NOMO-1 (cell line): ENCODE measurements at regions not wholly inside any gene's neighbourhood (a gene's known extent, or its start where the extent isn't known, plus 50 kb on each side); places are given as distances from the start of the nearest gene placed in this dataset.

Experiments
- DNase-seq, 2 experiments: peaks; one replicate each; lab custom pipeline; 2025; ENCODE audit not compliant: unreplicated experiment in 2 of 2; lab: John Stamatoyannopoulos, UW

GRCh38 chr9:130755377-130756007, 61.9 kb downstream of the EXOSC2 start:
- no peak for DNase-seq

GRCh38 chr9:130756037-130756436, 62.5 kb downstream of the EXOSC2 start:
- DNase-seq: peak in 1 of 2 experiments; percentile 70

DNA sequence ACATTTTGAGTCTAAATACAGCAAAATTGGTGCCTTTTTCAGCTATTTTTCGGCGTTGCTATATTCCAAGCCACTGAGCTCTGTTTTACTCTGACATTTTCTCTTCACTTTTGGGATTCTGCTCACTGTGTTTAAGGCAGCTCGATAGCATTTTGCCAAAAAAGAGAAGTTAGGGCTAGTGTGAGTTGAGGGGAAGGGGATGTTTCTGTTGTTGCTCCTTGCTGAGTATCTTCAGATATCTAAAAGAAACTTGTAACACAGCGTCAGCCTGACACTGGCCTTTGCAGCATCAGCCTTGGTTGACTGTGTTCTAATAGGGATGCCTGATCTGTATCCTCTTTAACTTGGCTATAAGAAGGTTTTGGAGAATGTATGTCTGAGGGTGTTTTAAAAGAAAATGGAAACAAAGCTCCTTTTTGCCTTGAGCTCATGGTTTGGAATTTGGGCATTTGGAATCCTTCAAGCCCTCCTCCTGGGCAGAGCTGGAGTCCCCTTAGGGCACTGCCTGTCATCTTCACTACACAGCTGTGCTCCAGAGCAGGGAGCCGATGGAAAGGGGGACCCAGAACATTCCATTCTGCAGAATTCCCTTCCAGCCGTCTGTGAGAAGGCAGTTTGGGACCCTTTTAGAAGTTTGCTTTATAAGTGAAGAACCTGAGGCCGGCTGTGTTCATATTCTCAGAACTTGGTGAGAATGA, 63.0 kb downstream of the EXOSC2 start:
- DNase-seq: peak; percentile 37 to 44

DNA sequence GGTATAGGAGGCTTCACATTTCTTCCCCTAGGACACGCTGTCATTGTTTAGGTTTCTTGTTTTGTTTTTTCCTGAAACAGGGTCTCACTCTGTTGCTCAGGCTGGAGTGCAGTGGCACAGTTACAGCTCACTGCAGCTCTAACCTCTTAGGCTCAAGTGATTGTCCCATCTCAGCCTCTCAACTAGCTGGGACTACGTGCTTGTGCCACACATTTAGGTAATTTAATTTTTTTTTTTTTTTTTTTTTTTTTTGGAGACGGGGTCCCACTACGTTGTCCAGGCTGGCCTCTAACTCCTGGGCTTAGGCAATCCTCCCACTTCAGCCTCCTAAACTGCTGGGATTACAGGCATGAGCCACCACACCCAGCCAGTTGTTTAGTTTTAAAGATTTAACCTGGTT, 66.2 kb downstream of the EXOSC2 start:
- DNase-seq: no peak

- no peak for DNase-seq
These were observed 70.0 kb downstream of the EXOSC2 start for GRCh38 chr9:130763331-130764171.

DNA sequence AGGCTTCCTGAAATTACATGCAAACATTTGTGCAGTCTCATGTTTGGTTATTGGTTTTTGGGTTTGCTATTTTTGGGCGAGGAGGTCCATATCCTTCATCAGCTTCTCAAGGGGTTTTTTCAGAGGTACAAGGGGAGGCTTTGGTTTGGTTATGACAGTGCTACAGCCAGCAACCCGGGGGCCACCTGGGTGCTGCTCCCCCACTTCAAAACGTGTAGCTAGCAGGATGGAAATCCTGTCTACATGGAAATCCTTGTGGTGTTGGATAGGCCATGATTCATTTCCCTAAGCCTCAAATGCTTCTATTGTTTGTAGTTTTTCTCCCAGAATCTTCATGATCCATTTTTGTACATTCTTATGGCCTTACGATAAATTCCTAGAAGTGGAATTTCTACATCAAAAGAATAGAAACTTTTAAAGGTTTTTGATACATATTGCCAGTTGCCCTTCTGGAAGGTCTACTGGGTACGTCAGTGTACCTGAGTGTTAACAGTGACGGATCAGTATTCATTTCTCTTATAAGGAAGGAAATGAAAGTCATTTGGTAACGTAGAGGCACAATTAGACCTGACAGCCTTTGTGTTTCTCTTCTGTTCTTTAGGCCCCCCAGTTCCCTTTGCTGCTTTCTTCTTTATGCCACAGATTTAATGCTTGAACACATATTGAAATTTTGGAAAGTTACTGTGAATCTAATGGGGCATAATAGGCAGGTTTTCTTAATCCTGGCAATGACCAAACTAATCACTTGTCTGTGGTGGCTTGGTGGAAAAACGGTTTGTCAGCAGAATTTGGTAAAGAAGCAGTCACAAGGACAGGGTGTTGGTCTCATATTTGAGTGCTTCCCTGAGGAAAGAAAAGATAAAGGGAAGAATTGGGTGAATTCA, 69.7 kb upstream of the ABL1 start:
- peak in 1 of 2 experiments; percentile 15 for DNase-seq

GRCh38 chr9:130766021-130766926, 68.8 kb upstream of the ABL1 start:
- no peak for DNase-seq

DNA sequence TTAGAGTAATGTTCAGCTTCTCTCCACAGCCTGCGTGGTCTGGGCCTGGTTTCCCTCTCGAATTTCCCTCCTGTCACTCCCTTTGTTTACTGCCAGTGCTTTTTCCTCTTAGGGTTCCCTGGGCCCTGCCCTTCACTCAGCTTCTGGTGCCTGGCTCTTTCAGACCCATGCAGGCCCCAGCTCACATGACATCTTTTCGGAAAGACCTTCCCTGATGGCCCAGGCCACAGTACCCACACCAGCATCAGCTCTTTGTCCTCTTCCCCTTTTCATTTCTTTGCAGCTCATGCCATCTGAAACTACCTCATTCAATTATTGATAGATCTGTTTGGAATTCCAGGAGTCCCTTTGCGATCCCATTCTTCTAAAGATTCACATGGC, 68.1 kb upstream of the ABL1 start:
- no peak for DNase-seq

DNA sequence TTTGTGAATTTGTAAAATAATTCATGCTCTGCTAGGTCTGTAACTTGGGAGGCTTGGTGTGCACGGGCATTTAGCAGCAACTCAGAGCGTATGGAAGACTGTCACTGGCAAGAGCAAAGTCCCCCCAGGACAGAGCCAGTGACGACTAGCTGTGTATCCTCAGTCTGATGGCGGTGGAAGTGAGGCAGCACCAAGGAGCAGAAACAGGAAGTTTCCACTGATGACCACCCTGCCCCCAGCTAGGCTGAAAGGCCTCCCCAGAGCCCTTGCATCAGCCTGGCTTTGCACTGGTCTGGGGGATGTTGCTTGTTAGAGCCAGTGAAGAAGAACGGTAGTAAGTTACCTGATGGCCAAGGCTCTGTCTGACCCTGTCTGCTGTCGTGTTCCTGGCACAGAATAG, 66.8 kb upstream of the ABL1 start:
- DNase-seq: peak; percentile 67 to 76

DNA sequence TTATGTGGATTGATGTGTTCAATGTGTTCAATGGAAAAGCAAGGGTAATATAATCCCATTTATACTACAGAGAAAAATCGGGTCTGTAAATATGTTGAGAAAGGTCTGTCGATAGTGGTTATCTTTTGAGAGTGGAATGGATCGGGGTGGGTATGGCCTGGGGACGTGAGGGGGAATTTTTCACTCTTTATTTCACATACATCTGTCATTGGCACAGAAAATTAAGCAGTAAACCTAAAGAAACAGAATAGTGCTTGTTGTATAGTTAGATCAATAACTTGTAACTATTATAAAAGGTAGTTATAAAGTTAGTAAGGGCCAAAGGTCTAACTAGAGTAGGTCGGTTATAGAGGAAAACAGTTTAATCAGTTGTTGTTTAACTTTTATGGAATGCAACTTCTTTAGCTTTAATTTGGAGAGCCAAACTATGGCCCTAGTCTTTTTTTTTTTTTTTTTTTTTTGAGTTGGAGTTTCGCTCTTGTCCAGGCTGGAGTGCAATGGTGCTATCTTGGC, 66.1 kb upstream of the ABL1 start:
- DNase-seq: no peak

GRCh38 chr9:130770093-130770492, 65.0 kb upstream of the ABL1 start:
- no peak for DNase-seq

DNA sequence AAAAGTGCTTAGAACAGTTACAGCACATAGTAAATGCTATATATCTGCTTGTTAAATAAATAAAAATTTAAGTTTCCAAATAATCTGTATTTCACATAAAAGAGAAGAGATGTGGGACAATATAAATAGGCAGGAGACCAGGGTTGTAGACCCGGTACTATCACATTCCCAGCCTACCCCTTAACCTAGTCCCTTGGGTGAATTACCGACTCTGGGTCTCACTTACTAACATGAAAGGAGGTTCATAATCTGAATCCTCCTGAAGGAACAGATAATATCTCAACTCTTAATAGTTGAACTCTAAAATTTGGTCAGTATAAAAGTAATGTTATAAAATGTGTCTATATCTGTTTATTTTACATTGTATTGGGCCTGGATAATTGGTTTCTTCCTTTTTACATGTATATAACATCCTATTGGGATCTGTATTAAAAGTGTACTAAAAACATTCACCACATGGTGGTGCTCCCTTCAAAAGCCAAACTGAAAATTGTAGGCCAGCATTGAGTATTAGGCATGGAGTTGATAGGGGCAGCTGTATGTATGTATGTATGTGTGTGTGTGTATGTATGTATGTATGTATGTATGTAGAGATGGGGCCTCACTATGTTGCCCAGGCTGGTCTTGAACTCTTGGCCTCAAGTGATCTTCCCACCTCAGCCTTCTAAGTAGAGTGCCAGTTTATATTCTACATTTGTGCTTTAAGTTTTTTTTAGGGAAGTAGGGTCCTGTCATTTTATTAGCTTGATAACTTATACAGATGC, 64.2 kb upstream of the ABL1 start:
- DNase-seq: peak; percentile 56 to 58

DNA sequence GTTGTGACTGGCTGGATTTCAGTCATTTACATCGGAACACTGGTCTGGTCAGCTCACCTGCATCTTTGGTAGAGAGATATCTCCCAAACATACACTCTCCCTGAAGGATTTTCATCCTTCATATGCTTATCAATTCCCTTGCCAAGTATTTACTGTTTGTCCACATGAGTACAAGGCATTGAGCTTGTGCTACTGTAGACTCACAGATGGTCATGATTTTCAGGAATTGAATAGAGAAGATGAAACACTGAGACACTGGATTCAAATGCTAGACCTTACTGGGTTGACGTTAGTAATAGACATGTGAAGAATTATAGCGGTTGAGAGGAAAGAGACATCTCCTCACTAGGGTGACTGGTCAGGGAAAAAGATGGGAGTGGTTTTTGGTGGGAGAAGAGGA, 62.9 kb upstream of the ABL1 start:
- no peak for DNase-seq

- DNase-seq: no peak
These were observed 60.9 kb upstream of the ABL1 start for GRCh38 chr9:130774183-130774582.

DNA sequence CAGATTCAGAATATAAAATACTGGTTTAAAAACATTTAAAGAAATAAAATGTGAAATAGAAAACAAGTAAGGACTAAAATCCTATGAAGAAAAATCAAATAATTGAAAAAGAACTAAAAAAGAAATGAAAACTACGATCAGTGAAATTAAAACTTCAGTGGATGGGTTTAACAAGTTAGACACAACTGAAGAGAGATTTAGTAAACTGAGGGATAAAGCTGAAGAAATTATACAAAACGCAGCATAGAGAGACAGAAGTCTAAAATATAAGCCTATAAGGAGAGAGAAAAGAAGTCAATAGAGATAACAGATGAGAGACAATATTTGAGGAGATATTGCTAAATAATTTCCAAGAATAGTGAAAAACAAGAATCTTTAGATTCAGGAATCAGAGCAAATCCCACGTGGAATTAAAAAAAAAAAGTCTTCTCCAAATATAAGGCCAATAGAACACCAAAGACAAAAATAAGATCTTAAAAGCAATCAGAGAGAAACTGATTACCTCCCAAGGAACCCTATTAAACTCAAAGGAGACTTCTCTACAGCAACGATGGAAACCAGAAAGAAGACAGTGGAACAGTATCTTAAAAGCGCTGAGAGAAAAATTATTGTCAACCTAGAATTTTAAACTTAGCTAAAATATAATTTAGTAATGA, 59.6 kb upstream of the ABL1 start:
- DNase-seq: no peak

GRCh38 chr9:130779153-130779855, 55.8 kb upstream of the ABL1 start:
- no peak for DNase-seq

GRCh38 chr9:130780415-130780814, 54.6 kb upstream of the ABL1 start:
- DNase-seq: no peak
